SH-SY5Y (cell line): ENCODE measurements at regions not wholly inside any gene's neighbourhood (a gene's known extent, or its start where the extent isn't known, plus 50 kb on each side); places are given as distances from the start of the nearest gene placed in this dataset.

Source experiments
- GATA2 ChIP-seq: IDR thresholded peaks from 2 replicates; pipeline ENCODE4 v1.6.1; 2011; ENCODE audit warnings: mild to moderate bottlenecking, low read depth, low read length
- GATA3 ChIP-seq: IDR thresholded peaks from 2 replicates; pipeline ENCODE4 v1.6.1; 2011; ENCODE audit warnings: low read depth, mild to moderate bottlenecking, low read length, moderate library complexity

- TF ChIP-seq GATA2 (no peak), GATA3 (no peak)
Observed at GRCh38 chr1:4366091-4366490, 288.3 kb upstream of the AJAP1 start.
